Uterus (tissue), 2 donors: ENCODE measurements at regions not wholly inside any gene's neighbourhood (a gene's known extent, or its start where the extent isn't known, plus 50 kb on each side); places are given as distances from the start of the nearest gene placed in this dataset.

Experiments used
- CTCF ChIP-seq, 4 experiments: fragments of 200-600 bp in 2 of 4; fragments of 450-650 bp in 2 of 4; sonication (generic) in 2 of 4; IDR thresholded peaks; one replicate each; pipeline ENCODE4 v1.5.1; 2016 to 2019; ENCODE audit warnings: antibody characterized with exemption in 4 of 4, mild to moderate bottlenecking in 2 of 4, moderate library complexity in 1 of 4
- POLR2A ChIP-seq, 2 donors: fragments of 450-650 bp; IDR thresholded peaks; one replicate each; pipeline ENCODE4 v1.6.1; 2016; ENCODE audit warnings: antibody characterized with exemption in 2 of 2, mild to moderate bottlenecking in 1 of 2, moderate library complexity in 1 of 2

GRCh38 chr17:36857698-36858097, 79.6 kb upstream of the LHX1 start:
- TF ChIP-seq POLR2A (IDR thresholded peaks at IDR 0.05) (no peak), CTCF (IDR thresholded peaks at IDR 0.05) (no peak)
